Keratinocyte (primary cell): ENCODE measurements at regions not wholly inside any gene's neighbourhood (a gene's known extent, or its start where the extent isn't known, plus 50 kb on each side); places are given as distances from the start of the nearest gene placed in this dataset.

ENCODE experiments used
- DNase-seq: peaks from one replicate; pipeline ENCODE4 v3.0.0-alpha.2; 2011; ENCODE audit warnings: low read depth, missing footprints, low spot score
- FAIRE-seq: peaks from 2 replicates; lab custom pipeline; 2011; peaks lifted over from hg19 to GRCh38; lab: Jason Lieb, UNC
- H2AFZ ChIP-seq: 2 replicates; pipeline ENCODE4 v1.6.0; 2012; ENCODE audit warnings: low read length, control low read depth, inconsistent platforms; ENCODE audit not compliant: control insufficient read depth
- H3K27ac ChIP-seq: 2 replicates; pipeline ENCODE4 v1.5.1; 2011; ENCODE audit warnings: low read length; ENCODE audit not compliant: control insufficient read depth, insufficient read depth
- H3K27me3 ChIP-seq: 3 replicates; pipeline ENCODE4 v1.6.0; 2011; ENCODE audit warnings: low read length; ENCODE audit not compliant: control insufficient read depth, insufficient read depth; ENCODE audit errors: extremely low read depth
- H3K36me3 ChIP-seq, 2 experiments: 2 replicates in 1 of 2; 3 replicates in 1 of 2; pipeline ENCODE4 v1.5.1; 2011; ENCODE audit warnings: low read length in 2 of 2, mild to moderate bottlenecking in 1 of 2; ENCODE audit not compliant: control insufficient read depth in 2 of 2, insufficient read depth in 2 of 2; ENCODE audit errors: extremely low read depth in 1 of 2
- H3K4me1 ChIP-seq: 3 replicates; pipeline ENCODE4 v1.5.1; 2011; ENCODE audit warnings: low read length; ENCODE audit not compliant: control insufficient read depth, insufficient read depth; ENCODE audit errors: extremely low read depth
- H3K4me2 ChIP-seq: 3 replicates; pipeline ENCODE4 v1.6.0; 2011; ENCODE audit warnings: low read depth, low read length; ENCODE audit not compliant: control insufficient read depth, insufficient read depth; ENCODE audit errors: extremely low read depth
- H3K4me3 ChIP-seq, 3 experiments: fragments of 200-600 bp in 1 of 3; sonication (generic) in 1 of 3; 2 replicates in 2 of 3; 3 replicates in 1 of 3; pipeline ENCODE4 v1.5.1; 2011 to 2016; ENCODE audit warnings: low read length in 3 of 3, mild to moderate bottlenecking in 3 of 3, control low read depth in 2 of 3, inconsistent platforms in 1 of 3, low read depth in 1 of 3, mixed read lengths in 1 of 3, mixed run types in 1 of 3, moderate library complexity in 1 of 3; ENCODE audit not compliant: control insufficient read depth in 2 of 3, insufficient read depth in 2 of 3; ENCODE audit errors: extremely low read depth in 1 of 3
- H3K79me2 ChIP-seq: 2 replicates; pipeline ENCODE4 v1.6.0; 2012; ENCODE audit warnings: low read length; ENCODE audit not compliant: control insufficient read depth, insufficient read depth
- H3K9ac ChIP-seq: 3 replicates; pipeline ENCODE4 v1.6.0; 2011; ENCODE audit warnings: low read length; ENCODE audit not compliant: control insufficient read depth, insufficient read depth; ENCODE audit errors: extremely low read depth
- H3K9me1 ChIP-seq: 3 replicates; pipeline ENCODE4 v1.6.0; 2011; ENCODE audit warnings: low read length; ENCODE audit not compliant: control insufficient read depth, insufficient read depth; ENCODE audit errors: extremely low read depth
- H3K9me3 ChIP-seq: 2 replicates; pipeline ENCODE4 v1.5.1; 2012; ENCODE audit warnings: low read depth, low read length; ENCODE audit not compliant: control insufficient read depth
- H4K20me1 ChIP-seq: 3 replicates; pipeline ENCODE4 v1.6.0; 2011; ENCODE audit warnings: low read length; ENCODE audit not compliant: control insufficient read depth, insufficient read depth; ENCODE audit errors: extremely low read depth
- CTCF ChIP-seq, 3 experiments: IDR thresholded peaks in 1 of 3; conservative IDR thresholded peaks in 1 of 3; optimal IDR thresholded peaks in 1 of 3; 2 replicates in 2 of 3; 3 replicates in 1 of 3; pipeline versions ENCODE3 to v1.5.1; 2011; ENCODE audit warnings: low read length in 3 of 3, mild to moderate bottlenecking in 3 of 3, moderate library complexity in 2 of 3, control low read depth in 1 of 3, inconsistent platforms in 1 of 3; ENCODE audit not compliant: insufficient read depth in 2 of 3; ENCODE audit errors: extremely low read depth in 1 of 3
- EZH2 ChIP-seq: IDR thresholded peaks from one replicate; pipeline ENCODE4 v1.6.1; 2012; ENCODE audit warnings: inconsistent platforms, mild to moderate bottlenecking, low read length, moderate library complexity
- dilution Hi-C: fragments of 300-500 bp; cut with MboI; formaldehyde crosslinking; loops from one replicate; pipeline ENCODE4 v1.7.0; 2020; ENCODE audit warnings: low sequenced_read_pairs; ENCODE audit not compliant: extremely low pct_ligation_motif_present

- DNase-seq: no peak
- Histone ChIP-seq H3K9me3 (no peaks in the 10 kb centered on the region), H3K36me3 (no peaks in the 10 kb centered on the region), H3K9me1 (no peaks in the 10 kb centered on the region), H3K27me3 (no peaks in the 10 kb centered on the region), H2AFZ (no peak overlapping the region), H3K4me1 (no peaks in the 10 kb centered on the region), H3K4me3 (no peak overlapping the region), H3K9ac (no peak overlapping the region), H3K27ac (no peak overlapping the region), H3K79me2 (no peaks in the 10 kb centered on the region), H3K4me2 (no peak overlapping the region), H4K20me1 (no peaks in the 10 kb centered on the region)
- TF ChIP-seq EZH2 (no peak), CTCF (optimal IDR thresholded peaks at IDR 0.05 in 1 of 3, IDR thresholded peaks at IDR 0.05 in 1 of 3, conservative IDR thresholded peaks at IDR 0.05 in 1 of 3; ENCODE audit: extremely low read depth in 1 of 3, insufficient read depth in 2 of 3, low read length in 3 of 3) (no peak)
- FAIRE-seq: no peak
- dilution Hi-C loops: no loop called here
These were observed 517.6 kb upstream of the SUCLG2 start for GRCh38 chr3:68172039-68172438.

- dilution Hi-C loops: no loop called here
- Histone ChIP-seq H3K4me3 (no peak overlapping the region), H2AFZ (no peak overlapping the region), H4K20me1 (no peaks in the 10 kb centered on the region), H3K27ac (no peak overlapping the region), H3K27me3 (no peaks in the 10 kb centered on the region), H3K9me3 (no peaks in the 10 kb centered on the region), H3K9me1 (no peaks in the 10 kb centered on the region), H3K4me2 (no peak overlapping the region), H3K79me2 (no peaks in the 10 kb centered on the region), H3K4me1 (no peaks in the 10 kb centered on the region), H3K36me3 (no peaks in the 10 kb centered on the region), H3K9ac (no peak overlapping the region)
- FAIRE-seq (no peak), DNase-seq (no peak)
- TF ChIP-seq CTCF (optimal IDR thresholded peaks at IDR 0.05 in 1 of 3, IDR thresholded peaks at IDR 0.05 in 1 of 3, conservative IDR thresholded peaks at IDR 0.05 in 1 of 3; ENCODE audit: extremely low read depth in 1 of 3, insufficient read depth in 2 of 3, low read length in 3 of 3): no peak
- TF ChIP-seq EZH2: no peak
These were observed 509.6 kb upstream of the SUCLG2 start for GRCh38 chr3:68163968-68164367.
